ENCODE measurements at regions not wholly inside any gene's neighbourhood (a gene's known extent, or its start where the extent isn't known, plus 50 kb on each side); places are given as distances from the start of the nearest gene placed in this dataset.
A peak's percentile ranks its signal among the peaks of the same experiment; 100 is the strongest.

- no peak for TF ChIP-seq MYC (IDR thresholded peaks at IDR 0.05; ENCODE audit: low read depth, low read length)
- H3K4me3 ChIP-seq (ENCODE audit: low read depth, low read length) = no peak overlapping the region
- no peak for DNase-seq (ENCODE audit: low read depth)
Measured at GRCh38 chr3:73884361-73884760, 259.6 kb upstream of the PDZRN3 start.

- no peak overlapping the region for H3K4me3 ChIP-seq (ENCODE audit: low read depth, low read length)
- no peak for DNase-seq (ENCODE audit: low read depth)
- TF ChIP-seq CTCF (IDR thresholded peaks at IDR 0.05; ENCODE audit: low read depth, low read length) (no peak), MYC (IDR thresholded peaks at IDR 0.05; ENCODE audit: low read depth, low read length) (no peak), POLR2A (IDR thresholded peaks at IDR 0.05; ENCODE audit: extremely low read depth, insufficient read length) (no peak), MAX (IDR thresholded peaks at IDR 0.05; ENCODE audit: low read depth, low read length) (no peak)
Measured at GRCh38 chr3:73883497-73883896, 258.8 kb upstream of the PDZRN3 start.

GRCh38 chr3:73874606-73875369 lies 250.0 kb upstream of the PDZRN3 start:
- no peak for TF ChIP-seq MYC (IDR thresholded peaks at IDR 0.05; ENCODE audit: low read depth, low read length)
- TF ChIP-seq POLR2A (IDR thresholded peaks at IDR 0.05; ENCODE audit: extremely low read depth, insufficient read length) = no peak
- TF ChIP-seq CTCF (IDR thresholded peaks at IDR 0.05; ENCODE audit: low read depth, low read length) = no peak
- no peak for TF ChIP-seq MAX (IDR thresholded peaks at IDR 0.05; ENCODE audit: low read depth, low read length)
- no peak overlapping the region for H3K4me3 ChIP-seq (ENCODE audit: low read depth, low read length)
- no peak for DNase-seq (ENCODE audit: low read depth)

GRCh38 chr3:73874161-73874560 lies 249.4 kb upstream of the PDZRN3 start:
- DNase-seq (ENCODE audit: low read depth) = no peak
- TF ChIP-seq CTCF (IDR thresholded peaks at IDR 0.05; ENCODE audit: low read depth, low read length) (no peak), MYC (IDR thresholded peaks at IDR 0.05; ENCODE audit: low read depth, low read length) (no peak), MAX (IDR thresholded peaks at IDR 0.05; ENCODE audit: low read depth, low read length) (no peak), POLR2A (IDR thresholded peaks at IDR 0.05; ENCODE audit: extremely low read depth, insufficient read length) (no peak)
- H3K4me3 ChIP-seq (ENCODE audit: low read depth, low read length) = no peak overlapping the region

GRCh38 chr3:73868688-73869315 lies 244.1 kb upstream of the PDZRN3 start:
- no peak overlapping the region for H3K4me3 ChIP-seq (ENCODE audit: low read depth, low read length)
- TF ChIP-seq CTCF (IDR thresholded peaks at IDR 0.05; ENCODE audit: low read depth, low read length) (peak; percentile 27), MAX (IDR thresholded peaks at IDR 0.05; ENCODE audit: low read depth, low read length) (no peak)
- peak; percentile 15 for DNase-seq (ENCODE audit: low read depth)

- DNase-seq (ENCODE audit: low read depth) = no peak
- TF ChIP-seq MYC (IDR thresholded peaks at IDR 0.05; ENCODE audit: low read depth, low read length) (no peak), POLR2A (IDR thresholded peaks at IDR 0.05; ENCODE audit: extremely low read depth, insufficient read length) (no peak), MAX (IDR thresholded peaks at IDR 0.05; ENCODE audit: low read depth, low read length) (no peak), CTCF (IDR thresholded peaks at IDR 0.05; ENCODE audit: low read depth, low read length) (no peak)
Measured at GRCh38 chr3:73867524-73867923, 242.8 kb upstream of the PDZRN3 start.

More at GRCh38 chr3:73867524-73867923, 242.8 kb upstream of the PDZRN3 start:
- no peak overlapping the region for H3K4me3 ChIP-seq (ENCODE audit: low read depth, low read length)
